HCT116 (cell line): ENCODE measurements at regions not wholly inside any gene's neighbourhood (a gene's known extent, or its start where the extent isn't known, plus 50 kb on each side); places are given as distances from the start of the nearest gene placed in this dataset.

ENCODE experiments used
- ATAC-seq: fragments of 200-7000 bp; cut with Tn5 transposase; 2 replicates; pipeline ENCODE4 v1.9.1; 2020; ENCODE audit warnings: mild to moderate bottlenecking, moderate library complexity
- BruUV-seq: library from RNA; stranded (reverse); fragments of 400-500 nt; replicated peaks from 2 replicates; lab custom pipeline; 2021; lab: Mats Ljungman, UMichigan
- CTCF ChIA-PET: fragments of 300-600 bp; sonication (Branson Sonifier 250); formaldehyde crosslinking; loops from one replicate; lab custom pipeline; 2021; ENCODE audit warnings: antibody characterized with exemption; lab: Charles Lee
- POLR2A ChIA-PET: fragments of 300-600, 350-600 bp; sonication (Branson Sonifier 250); formaldehyde crosslinking; loops from one replicate; lab custom pipeline; 2021; ENCODE audit warnings: antibody characterized with exemption; lab: Charles Lee
- RAD21 ChIA-PET, 2 experiments: fragments of 300-600 bp; sonication (Branson Sonifier 250); formaldehyde crosslinking; loops; one replicate each; lab custom pipeline; 2023; ENCODE audit warnings: low total read pairs in 2 of 2; ENCODE audit not compliant: uncharacterized antibody in 2 of 2, unreplicated experiment in 2 of 2, low non-redundant PET in 1 of 2; lab: Charles Lee
- DNase-seq: peaks from one replicate; pipeline ENCODE4 v3.0.0-alpha.2; 2010; ENCODE audit warnings: low read depth, low spot score
- H2AFZ ChIP-seq: fragments of 200-600 bp; shearing (Covaris generic), sonication (generic); 2 replicates; pipeline ENCODE4 v1.6.1; 2017; ENCODE audit warnings: low read depth, mixed run types, mixed read lengths, antibody characterized with exemption, low read length; ENCODE audit not compliant: poor library complexity, severe bottlenecking
- H3K27ac ChIP-seq: 2 replicates; pipeline ENCODE4 v1.5.1; 2012; ENCODE audit warnings: low read depth, low read length
- H3K27me3 ChIP-seq: fragments of 200-600 bp; sonication (generic); 2 replicates; pipeline ENCODE4 v1.6.1; 2016; ENCODE audit warnings: mixed run types, low read length, mixed read lengths; ENCODE audit not compliant: insufficient read depth
- H3K36me3 ChIP-seq, 2 experiments: fragments of 200-500 bp in 1 of 2; fragments of 200-600 bp in 1 of 2; sonication (Bioruptor generic) in 1 of 2; sonication (generic) in 1 of 2; 2 replicates each; pipeline versions ENCODE4 v1.5.1 to v1.6.1; 2014 to 2016; ENCODE audit warnings: low read length in 2 of 2, inconsistent platforms in 1 of 2, mixed read lengths in 1 of 2, mixed run types in 1 of 2; ENCODE audit not compliant: insufficient read depth in 2 of 2, control insufficient read depth in 1 of 2
- H3K4me1 ChIP-seq, 2 experiments: fragments of 200-600 bp in 1 of 2; sonication (generic) in 1 of 2; 2 replicates each; pipeline versions ENCODE4 v1.5.1 to v1.6.1; 2012 to 2017; ENCODE audit warnings: low read length in 2 of 2, inconsistent platforms in 1 of 2, mild to moderate bottlenecking in 1 of 2, mixed read lengths in 1 of 2, mixed run types in 1 of 2, moderate library complexity in 1 of 2; ENCODE audit not compliant: insufficient read depth in 2 of 2, control insufficient read depth in 1 of 2
- H3K4me2 ChIP-seq: fragments of 200-600 bp; sonication (generic); 2 replicates; pipeline ENCODE4 v1.6.1; 2017; ENCODE audit warnings: mixed run types, low read length, mixed read lengths
- H3K4me3 ChIP-seq, 2 experiments: fragments of 200-600 bp in 1 of 2; sonication (generic) in 1 of 2; replicated peaks in 1 of 2; 2 replicates each; pipeline ENCODE4 v1.5.1; 2011 to 2016; ENCODE audit warnings: low read length in 2 of 2, control low read depth in 1 of 2, low read depth in 1 of 2, mild to moderate bottlenecking in 1 of 2, mixed read lengths in 1 of 2, mixed run types in 1 of 2
- H3K79me2 ChIP-seq: fragments of 200-600 bp; sonication (generic); 2 replicates; pipeline ENCODE4 v1.6.1; 2017; ENCODE audit warnings: mild to moderate bottlenecking, mixed run types, low read length, moderate library complexity, mixed read lengths; ENCODE audit not compliant: insufficient read depth
- H3K9ac ChIP-seq: fragments of 200-600 bp; sonication (generic); 2 replicates; pipeline ENCODE4 v1.6.1; 2016; ENCODE audit warnings: low read length, mixed read lengths
- H3K9me2 ChIP-seq: fragments of 200-600 bp; sonication (generic), shearing (Covaris generic); 2 replicates; pipeline ENCODE4 v1.6.1; 2017; ENCODE audit warnings: mixed run types, mild to moderate bottlenecking, moderate library complexity; ENCODE audit not compliant: insufficient read depth
- H3K9me3 ChIP-seq, 2 experiments: fragments of 200-500 bp in 1 of 2; fragments of 200-600 bp in 1 of 2; sonication (Bioruptor generic) in 1 of 2; sonication (generic) in 1 of 2; 2 replicates each; pipeline ENCODE4 v1.6.1; 2014 to 2017; ENCODE audit warnings: low read length in 2 of 2, mixed read lengths in 2 of 2, inconsistent platforms in 1 of 2, low read depth in 1 of 2, mild to moderate bottlenecking in 1 of 2, mixed run types in 1 of 2, moderate library complexity in 1 of 2; ENCODE audit not compliant: control insufficient read depth in 1 of 2, insufficient read depth in 1 of 2
- H4K20me1 ChIP-seq: fragments of 200-600 bp; sonication (generic), shearing (Covaris generic); 2 replicates; pipeline ENCODE4 v1.6.1; 2017; ENCODE audit warnings: mixed run types, mild to moderate bottlenecking, moderate library complexity; ENCODE audit not compliant: insufficient read depth
- CBX3 ChIP-seq: IDR thresholded peaks from 2 replicates; pipeline ENCODE4 v1.6.1; 2012; ENCODE audit warnings: low read depth
- EGR1 ChIP-seq: IDR thresholded peaks from 2 replicates; pipeline ENCODE4 v1.6.1; 2012; ENCODE audit warnings: low read depth
- SIN3A ChIP-seq: IDR thresholded peaks from 2 replicates; pipeline ENCODE4 v1.6.1; 2012; ENCODE audit warnings: low read depth
- TCF7L2 ChIP-seq: IDR thresholded peaks from 2 replicates; pipeline ENCODE4 v1.7.0; 2011; ENCODE audit warnings: borderline replicate concordance, inconsistent platforms; ENCODE audit not compliant: insufficient read depth, insufficient read length; ENCODE audit errors: extremely low read depth
- YY1 ChIP-seq: IDR thresholded peaks from 2 replicates; pipeline ENCODE4 v1.6.1; 2011; ENCODE audit warnings: low read length, low read depth, moderate library complexity, mild to moderate bottlenecking; ENCODE audit not compliant: insufficient replicate concordance; ENCODE audit errors: extremely low read depth
- ZFX ChIP-seq: fragments of 450-650 bp; IDR thresholded peaks from 2 replicates; pipeline ENCODE4 v1.6.1; 2017
- intact Hi-C: fragments of 100-400 bp; cut with micrococcal nuclease; formaldehyde crosslinking; loops from 2 replicates; pipeline ENCODE4 v1.10.0; 2022
- TF ChIP-seq, protein P1 (sequence below), 3 experiments: fragments of 200-600 bp in 1 of 3; sonication (generic) in 1 of 3; IDR thresholded peaks in 2 of 3; conservative IDR thresholded peaks in 1 of 3; 2 replicates each; pipeline ENCODE4 v1.5.1; 2012 to 2017; ENCODE audit warnings: low read depth in 2 of 3, low read length in 2 of 3, antibody characterized with exemption in 1 of 3, borderline replicate concordance in 1 of 3, control low read depth in 1 of 3, mild to moderate bottlenecking in 1 of 3, mixed read lengths in 1 of 3, mixed run types in 1 of 3, moderate library complexity in 1 of 3; ENCODE audit not compliant: insufficient read depth in 1 of 3

DNA sequence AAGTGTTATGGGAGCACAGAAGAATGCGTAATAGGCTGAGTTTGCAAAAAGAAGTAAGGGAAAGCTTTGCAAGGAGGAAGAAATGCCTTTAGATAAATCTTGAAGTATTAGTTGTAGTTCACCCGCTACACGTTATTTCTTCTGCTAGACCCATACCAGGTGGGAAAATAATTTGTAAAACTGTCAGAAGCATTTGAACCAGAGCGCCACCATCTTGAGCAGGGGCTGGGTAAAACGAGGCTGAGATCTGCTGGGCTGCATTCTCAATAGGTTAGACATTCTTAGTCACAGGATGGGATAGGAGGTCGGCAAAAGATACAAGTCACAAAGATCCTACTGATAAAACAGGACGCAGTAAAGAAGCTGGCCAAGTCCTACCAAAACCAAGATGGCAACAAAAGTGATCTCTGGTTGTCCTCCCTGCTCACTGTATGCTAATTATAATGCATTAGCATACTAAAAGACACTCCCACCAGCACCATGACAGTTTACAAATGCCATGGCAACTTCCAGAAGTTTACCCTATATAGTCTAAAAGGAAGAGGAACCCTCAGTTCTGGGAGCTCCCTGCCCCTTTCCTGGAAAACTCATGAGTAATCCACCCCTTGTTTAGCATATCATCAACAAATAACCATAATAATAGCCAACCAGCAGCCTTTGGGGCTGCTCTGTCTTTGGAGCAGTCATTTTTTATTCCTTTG is 50.0 kb upstream of the ZNF280D start:
- intact Hi-C loops: no loop called here
- Histone ChIP-seq H3K27me3 (no peaks in the 10 kb centered on the region), H3K4me3 (no peak overlapping the region), H3K4me2 (no peak overlapping the region), H3K9ac (no peak overlapping the region), H3K9me2 (no peaks in the 10 kb centered on the region), H4K20me1 (no peaks in the 10 kb centered on the region), H3K4me1 (no peaks in the 10 kb centered on the region), H3K27ac (no peak overlapping the region), H3K36me3 (no peaks in the 10 kb centered on the region), H2AFZ (no peak overlapping the region), H3K9me3 (no peaks in the 10 kb centered on the region), H3K79me2 (no peaks in the 10 kb centered on the region)
- DNase-seq (no peak), ATAC-seq (no peak)
- CTCF ChIA-PET: no interaction called here
- TF ChIP-seq YY1 (no peak), CBX3 (no peak), EGR1 (no peak), SIN3A (no peak), ZFX (no peak), TCF7L2 (no peak)
- TF ChIP-seq, protein P1, sequence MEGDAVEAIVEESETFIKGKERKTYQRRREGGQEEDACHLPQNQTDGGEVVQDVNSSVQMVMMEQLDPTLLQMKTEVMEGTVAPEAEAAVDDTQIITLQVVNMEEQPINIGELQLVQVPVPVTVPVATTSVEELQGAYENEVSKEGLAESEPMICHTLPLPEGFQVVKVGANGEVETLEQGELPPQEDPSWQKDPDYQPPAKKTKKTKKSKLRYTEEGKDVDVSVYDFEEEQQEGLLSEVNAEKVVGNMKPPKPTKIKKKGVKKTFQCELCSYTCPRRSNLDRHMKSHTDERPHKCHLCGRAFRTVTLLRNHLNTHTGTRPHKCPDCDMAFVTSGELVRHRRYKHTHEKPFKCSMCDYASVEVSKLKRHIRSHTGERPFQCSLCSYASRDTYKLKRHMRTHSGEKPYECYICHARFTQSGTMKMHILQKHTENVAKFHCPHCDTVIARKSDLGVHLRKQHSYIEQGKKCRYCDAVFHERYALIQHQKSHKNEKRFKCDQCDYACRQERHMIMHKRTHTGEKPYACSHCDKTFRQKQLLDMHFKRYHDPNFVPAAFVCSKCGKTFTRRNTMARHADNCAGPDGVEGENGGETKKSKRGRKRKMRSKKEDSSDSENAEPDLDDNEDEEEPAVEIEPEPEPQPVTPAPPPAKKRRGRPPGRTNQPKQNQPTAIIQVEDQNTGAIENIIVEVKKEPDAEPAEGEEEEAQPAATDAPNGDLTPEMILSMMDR (IDR thresholded peaks at IDR 0.05 in 2 of 3, conservative IDR thresholded peaks at IDR 0.05 in 1 of 3; ENCODE audit: borderline replicate concordance in 1 of 3, insufficient read depth in 1 of 3, low read depth in 2 of 3, low read length in 2 of 3): no peak
- RAD21 ChIA-PET: no interaction called here
- BruUV-seq: no TSS peak
- POLR2A ChIA-PET: interaction anchor here (1.3 kb wide), 1 partner anchor 11 kb away, joined by 3 read pairs; no protein-coding TSS in a partner anchor
